Cardiac muscle cell (in vitro differentiated cells and primary cell): ENCODE measurements at regions not wholly inside any gene's neighbourhood (a gene's known extent, or its start where the extent isn't known, plus 50 kb on each side); places are given as distances from the start of the nearest gene placed in this dataset.

ENCODE experiments used
- DNase-seq, 2 donors: peaks; one replicate each; pipeline versions ENCODE4 v3.0.0 to v3.0.0-alpha.2; 2010 to 2017; ENCODE audit warnings: low read depth in 1 of 2, low spot score in 1 of 2
- H3K27ac ChIP-seq: fragments of 200-600 bp; sonication (generic); 2 replicates; pipeline ENCODE4 v1.5.1; 2016
- H3K27me3 ChIP-seq: fragments of 200-600 bp; sonication (generic); 2 replicates; pipeline ENCODE4 v1.6.0; 2016; ENCODE audit warnings: control low read depth
- H3K36me3 ChIP-seq: fragments of 200-600 bp; sonication (generic); 2 replicates; pipeline ENCODE4 v1.5.1; 2016; ENCODE audit warnings: control low read depth
- H3K4me1 ChIP-seq: fragments of 200-600 bp; sonication (generic); 2 replicates; pipeline ENCODE4 v1.8.1; 2017; ENCODE audit warnings: low read depth, mild to moderate bottlenecking, mixed run types
- H3K4me3 ChIP-seq: fragments of 200-600 bp; sonication (generic); 2 replicates; pipeline ENCODE4 v1.5.1; 2016; ENCODE audit warnings: mild to moderate bottlenecking
- H3K9me3 ChIP-seq: fragments of 200-600 bp; sonication (generic); 2 replicates; pipeline ENCODE4 v1.5.1; 2017; ENCODE audit warnings: low read depth, mild to moderate bottlenecking, control low read depth
- TF ChIP-seq, protein P1 (sequence below): IDR thresholded peaks from 2 replicates; pipeline ENCODE4 v1.5.1; 2012; ENCODE audit warnings: low read depth, mild to moderate bottlenecking, low read length

DNA sequence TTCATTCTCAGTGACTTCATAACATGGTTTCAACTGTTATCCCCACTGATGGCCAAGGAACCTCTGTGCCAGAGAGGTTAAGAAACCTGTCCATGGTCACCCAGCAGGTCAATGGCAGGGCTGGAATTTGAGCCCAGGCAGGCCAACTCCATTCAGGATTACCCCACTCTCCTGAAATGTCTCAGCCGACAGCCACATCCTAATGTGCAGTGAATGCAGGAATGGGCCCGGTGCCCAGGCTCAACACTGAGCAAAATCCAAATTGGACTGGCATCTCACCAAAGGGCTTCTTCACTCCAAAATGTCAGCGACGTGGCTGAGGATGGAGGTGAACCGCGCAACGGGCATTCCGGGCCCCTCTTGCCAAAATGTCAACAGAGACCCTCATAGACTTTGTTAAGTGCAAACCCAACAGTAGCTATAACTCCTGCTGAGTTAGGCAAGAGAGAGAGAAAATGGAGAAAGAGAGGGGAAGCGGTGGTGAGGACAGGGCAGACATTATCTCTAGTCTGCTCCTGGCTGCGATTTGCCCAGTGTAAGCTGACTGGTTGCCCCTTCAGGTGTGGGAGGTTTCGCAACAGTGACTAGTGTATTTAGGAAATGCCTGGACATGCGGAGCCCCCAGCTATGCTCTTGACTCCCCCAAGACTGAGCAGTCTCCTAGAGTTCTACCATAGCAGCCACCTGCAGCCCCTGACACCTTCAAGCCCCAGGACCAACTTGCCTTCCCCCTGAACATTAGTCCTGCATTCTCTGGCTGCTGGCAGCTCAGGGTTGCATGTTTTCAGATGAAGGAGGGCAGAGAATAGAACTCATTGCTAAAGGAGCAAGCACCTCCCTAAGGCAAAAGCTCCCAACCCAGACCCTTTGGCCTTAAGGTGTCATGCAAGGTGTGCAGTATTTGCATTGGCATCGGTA lies 167.7 kb downstream of the ANAPC1 start:
- TF ChIP-seq, protein P1, sequence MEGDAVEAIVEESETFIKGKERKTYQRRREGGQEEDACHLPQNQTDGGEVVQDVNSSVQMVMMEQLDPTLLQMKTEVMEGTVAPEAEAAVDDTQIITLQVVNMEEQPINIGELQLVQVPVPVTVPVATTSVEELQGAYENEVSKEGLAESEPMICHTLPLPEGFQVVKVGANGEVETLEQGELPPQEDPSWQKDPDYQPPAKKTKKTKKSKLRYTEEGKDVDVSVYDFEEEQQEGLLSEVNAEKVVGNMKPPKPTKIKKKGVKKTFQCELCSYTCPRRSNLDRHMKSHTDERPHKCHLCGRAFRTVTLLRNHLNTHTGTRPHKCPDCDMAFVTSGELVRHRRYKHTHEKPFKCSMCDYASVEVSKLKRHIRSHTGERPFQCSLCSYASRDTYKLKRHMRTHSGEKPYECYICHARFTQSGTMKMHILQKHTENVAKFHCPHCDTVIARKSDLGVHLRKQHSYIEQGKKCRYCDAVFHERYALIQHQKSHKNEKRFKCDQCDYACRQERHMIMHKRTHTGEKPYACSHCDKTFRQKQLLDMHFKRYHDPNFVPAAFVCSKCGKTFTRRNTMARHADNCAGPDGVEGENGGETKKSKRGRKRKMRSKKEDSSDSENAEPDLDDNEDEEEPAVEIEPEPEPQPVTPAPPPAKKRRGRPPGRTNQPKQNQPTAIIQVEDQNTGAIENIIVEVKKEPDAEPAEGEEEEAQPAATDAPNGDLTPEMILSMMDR, result no peak
- H3K27ac ChIP-seq, result no peak overlapping the region
- DNase-seq, result peak in 1 of 2 donors; percentile 30
- no peaks in the 10 kb centered on the region for H3K36me3 ChIP-seq
- no peaks in the 10 kb centered on the region for H3K27me3 ChIP-seq
- H3K9me3 ChIP-seq, result no peaks in the 10 kb centered on the region
- no peak overlapping the region for H3K4me3 ChIP-seq
- no peaks in the 10 kb centered on the region for H3K4me1 ChIP-seq

DNA sequence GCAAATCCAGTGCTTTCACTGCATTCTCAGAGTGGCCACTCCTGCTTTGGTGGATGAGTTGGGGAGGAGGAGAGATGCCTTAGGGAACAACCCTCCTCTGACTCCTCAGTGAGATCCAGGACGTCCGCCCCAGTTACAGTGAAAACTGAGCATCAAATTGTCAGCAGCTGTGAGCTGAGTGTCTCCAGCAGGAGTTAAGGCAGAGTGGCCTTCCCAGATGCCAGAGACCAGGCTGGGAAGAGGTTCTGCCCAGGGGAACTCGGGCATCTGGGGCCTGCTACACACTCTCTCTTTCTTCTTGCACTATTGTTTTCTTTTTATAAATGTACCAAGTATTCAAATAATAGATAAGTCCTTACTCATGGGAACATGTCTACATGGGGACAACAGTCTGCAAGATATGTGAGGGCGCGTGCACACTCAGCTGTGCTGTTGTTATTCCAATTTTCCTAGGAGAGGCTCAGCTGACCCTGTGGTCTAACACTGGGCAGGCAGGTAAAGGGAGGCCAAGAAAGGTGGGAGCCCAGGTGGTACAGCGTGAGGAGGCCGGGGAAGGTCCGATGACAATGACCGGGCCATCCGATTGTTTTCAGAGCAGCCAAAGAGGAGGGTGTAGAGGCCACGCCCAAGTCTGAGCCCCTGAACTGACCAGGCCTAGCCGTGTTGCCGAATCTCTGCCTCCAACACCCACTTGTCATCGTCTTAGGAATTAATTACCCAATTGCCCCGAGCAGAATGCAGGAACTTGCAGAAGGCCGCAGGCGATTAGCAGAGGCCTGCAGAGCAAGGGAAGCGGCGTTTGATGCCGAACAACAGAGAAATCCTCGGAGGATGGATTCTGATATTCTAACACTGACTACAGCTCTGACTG lies 166.9 kb downstream of the ANAPC1 start:
- Histone ChIP-seq H3K36me3 (no peaks in the 10 kb centered on the region), H3K27ac (no peak overlapping the region), H3K4me1 (no peaks in the 10 kb centered on the region), H3K4me3 (no peak overlapping the region), H3K9me3 (no peaks in the 10 kb centered on the region), H3K27me3 (no peaks in the 10 kb centered on the region)
- TF ChIP-seq, protein P1, result no peak
- DNase-seq, result no peak
